Tibial nerve (tissue), 4 donors: ENCODE measurements at regions not wholly inside any gene's neighbourhood (a gene's known extent, or its start where the extent isn't known, plus 50 kb on each side); places are given as distances from the start of the nearest gene placed in this dataset.

Source experiments
- DNase-seq, 2 donors: peaks; one replicate each; pipeline ENCODE4 v3.0.0-alpha.2; 2019; ENCODE audit warnings: low spot score in 2 of 2
- H3K27ac ChIP-seq, 4 donors: fragments of 200-600 bp; sonication (generic) in 3 of 4; one replicate each; pipeline ENCODE4 v1.5.1; 2017 to 2019; ENCODE audit warnings: mild to moderate bottlenecking in 1 of 4
- H3K27me3 ChIP-seq, 2 donors: fragments of 200-600 bp; sonication (generic) in 1 of 2; one replicate each; pipeline versions ENCODE4 v1.5.1 to v1.6.0; 2017 to 2019
- H3K36me3 ChIP-seq, 3 donors: fragments of 200-600 bp; sonication (generic); one replicate each; pipeline ENCODE4 v1.5.1; 2018 to 2019
- H3K4me1 ChIP-seq, 4 donors: fragments of 200-600 bp; sonication (generic) in 3 of 4; one replicate each; pipeline ENCODE4 v1.5.1; 2017 to 2019
- H3K4me3 ChIP-seq, 4 donors: fragments of 200-600 bp; sonication (generic) in 3 of 4; one replicate each; pipeline ENCODE4 v1.5.1; 2017 to 2019; ENCODE audit warnings: mild to moderate bottlenecking in 1 of 4, moderate library complexity in 1 of 4
- H3K9me3 ChIP-seq, 4 donors: fragments of 200-600 bp; sonication (generic) in 3 of 4; one replicate each; pipeline ENCODE4 v1.5.1; 2017 to 2019
- CTCF ChIP-seq, 5 experiments: fragments of 200-600 bp in 3 of 5; fragments of 450-650 bp in 2 of 5; sonication (generic) in 3 of 5; IDR thresholded peaks; one replicate each; pipeline ENCODE4 v1.5.1; 2016 to 2019; ENCODE audit warnings: antibody characterized with exemption in 5 of 5, mild to moderate bottlenecking in 3 of 5, moderate library complexity in 2 of 5
- EP300 ChIP-seq, 2 donors: sonication (generic); formaldehyde crosslinking; IDR thresholded peaks; one replicate each; pipeline ENCODE4 v1.6.1; 2017; ENCODE audit warnings: antibody characterized with exemption in 2 of 2, mild to moderate bottlenecking in 1 of 2
- POLR2A ChIP-seq, 2 donors: fragments of 450-650 bp; IDR thresholded peaks; one replicate each; pipeline ENCODE4 v1.6.1; 2017; ENCODE audit warnings: antibody characterized with exemption in 2 of 2, mild to moderate bottlenecking in 2 of 2, moderate library complexity in 2 of 2
- WGBS, 2 donors: methylation state at CpG; one replicate each; pipeline ENCODE4 v1.1.5; 2018; 5-methylcytosine and 5-hydroxymethylcytosine counted together

- Histone ChIP-seq H3K27ac (no peak overlapping the region), H3K9me3 (peaks cover 0 to 13% (median 0%) of the 10 kb centered on the region in 4 donors), H3K4me3 (no peak overlapping the region), H3K27me3 (no peaks in the 10 kb centered on the region), H3K36me3 (peaks cover 0 to 3% (median 0%) of the 10 kb centered on the region in 3 donors), H3K4me1 (no peaks in the 10 kb centered on the region)
- WGBS, 2 donors: 85 to 88% methylated on average over 1 of the region's 1 CpG
- no peak for TF ChIP-seq EP300 (IDR thresholded peaks at IDR 0.05)
- no peak for TF ChIP-seq CTCF (IDR thresholded peaks at IDR 0.05)
- no peak for TF ChIP-seq POLR2A (IDR thresholded peaks at IDR 0.05)
- no peak for DNase-seq
Measured at GRCh38 chr7:91446819-91447218, 182.6 kb downstream of the FZD1 start.

DNA sequence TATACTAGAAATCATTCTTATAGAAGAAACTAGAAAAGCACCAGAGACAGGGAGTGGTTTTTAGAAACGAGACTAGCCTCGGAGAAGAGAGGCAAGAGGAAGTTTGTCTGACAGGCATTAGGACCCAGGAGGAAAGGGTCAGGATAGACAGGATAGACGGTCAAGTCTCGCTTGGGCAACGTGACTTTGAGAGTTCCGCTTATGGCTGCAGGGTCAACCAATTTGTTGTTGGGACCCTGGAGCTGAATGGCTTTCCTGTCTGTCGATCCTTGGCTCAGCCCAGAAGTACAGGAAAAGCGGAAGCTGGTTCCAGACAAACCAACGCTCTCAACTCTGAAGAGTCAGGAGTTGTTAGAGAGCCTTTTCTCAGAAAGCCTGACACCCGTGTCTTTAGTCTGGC is 191.2 kb downstream of the FZD1 start:
- TF ChIP-seq EP300 (IDR thresholded peaks at IDR 0.05): no peak
- no peak for TF ChIP-seq POLR2A (IDR thresholded peaks at IDR 0.05)
- no peak for TF ChIP-seq CTCF (IDR thresholded peaks at IDR 0.05)
- no peaks in the 10 kb centered on the region for H3K27me3 ChIP-seq
- no peak for DNase-seq

DNA sequence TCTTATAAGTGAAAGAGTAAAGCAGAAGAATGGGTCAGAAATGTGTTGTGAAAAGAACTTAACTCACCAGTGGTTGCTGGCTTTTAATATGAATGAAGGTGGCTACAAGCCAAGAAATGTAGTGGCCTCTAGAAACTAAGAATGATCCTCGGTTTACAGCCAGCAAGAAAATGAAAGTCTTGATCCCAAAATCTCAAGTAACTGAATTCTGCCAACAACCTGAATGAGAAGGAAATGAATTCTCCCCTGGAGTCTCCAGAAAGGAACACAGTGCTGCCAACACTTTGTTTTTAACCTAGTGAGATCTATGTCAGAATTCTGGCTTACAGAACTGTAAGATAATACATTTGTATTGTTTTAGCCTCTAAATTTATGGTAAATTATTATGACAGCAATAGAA is 193.0 kb downstream of the FZD1 start:
- no peak for DNase-seq
- Histone ChIP-seq H3K36me3 (no peaks in the 10 kb centered on the region), H3K27ac (no peak overlapping the region), H3K9me3 (peaks cover 0 to 9% (median 0%) of the 10 kb centered on the region in 4 donors), H3K4me3 (no peak overlapping the region), H3K4me1 (peaks cover 0 to 3% (median 0%) of the 10 kb centered on the region in 4 donors), H3K27me3 (no peaks in the 10 kb centered on the region)
- WGBS, 2 donors: 46 to 63% methylated on average over 1 of the region's 1 CpG
- no peak for TF ChIP-seq CTCF (IDR thresholded peaks at IDR 0.05)
- TF ChIP-seq EP300 (IDR thresholded peaks at IDR 0.05): no peak
- no peak for TF ChIP-seq POLR2A (IDR thresholded peaks at IDR 0.05)

More for the DNA sequence above, 191.2 kb downstream of the FZD1 start:
- Histone ChIP-seq H3K4me1 (no peaks in the 10 kb centered on the region), H3K36me3 (no peaks in the 10 kb centered on the region), H3K27ac (no peak overlapping the region), H3K9me3 (peaks cover 0 to 9% (median 0%) of the 10 kb centered on the region in 4 donors), H3K4me3 (no peak overlapping the region)
- WGBS, 2 donors: 81 to 87% methylated on average over 10 of the region's 10 CpGs

DNA sequence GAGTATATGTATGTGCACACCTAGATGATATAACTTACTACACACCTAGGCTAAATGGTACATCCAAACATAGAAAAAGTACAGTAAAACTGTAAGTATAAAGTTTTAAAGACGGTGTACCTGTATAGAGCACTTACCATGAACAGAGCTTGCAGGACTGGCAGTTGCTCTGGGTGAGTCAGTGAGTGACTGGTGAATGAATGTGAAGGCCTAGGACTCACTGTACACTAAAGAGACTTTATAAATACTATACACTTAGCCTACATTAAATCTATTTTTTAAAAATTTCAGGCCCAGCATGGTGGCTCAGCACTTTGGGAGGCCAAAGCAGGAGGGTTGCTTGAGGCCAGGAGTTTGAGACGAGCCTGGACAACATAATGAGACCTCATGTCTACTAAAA is 195.3 kb downstream of the FZD1 start:
- H3K27me3 ChIP-seq: no peaks in the 10 kb centered on the region
- DNase-seq: no peak
- H3K4me3 ChIP-seq: no peak overlapping the region
- no peaks in the 10 kb centered on the region for H3K36me3 ChIP-seq
- TF ChIP-seq POLR2A (IDR thresholded peaks at IDR 0.05) (no peak), CTCF (IDR thresholded peaks at IDR 0.05) (no peak), EP300 (IDR thresholded peaks at IDR 0.05) (no peak)
- peaks cover 0 to 9% (median 0%) of the 10 kb centered on the region in 4 donors for H3K9me3 ChIP-seq
- no peak overlapping the region for H3K27ac ChIP-seq
- peaks cover 0 to 8% (median 0%) of the 10 kb centered on the region in 4 donors for H3K4me1 ChIP-seq
- WGBS, 2 donors: 91 to 98% methylated on average over 2 of the region's 2 CpGs

GRCh38 chr7:91462316-91462715 is 198.1 kb downstream of the FZD1 start:
- no peaks in the 10 kb centered on the region for H3K9me3 ChIP-seq
- no peaks in the 10 kb centered on the region for H3K27me3 ChIP-seq
- no peak for DNase-seq
- no peaks in the 10 kb centered on the region for H3K36me3 ChIP-seq
- TF ChIP-seq POLR2A (IDR thresholded peaks at IDR 0.05): no peak
- TF ChIP-seq CTCF (IDR thresholded peaks at IDR 0.05): no peak
- TF ChIP-seq EP300 (IDR thresholded peaks at IDR 0.05): no peak
- no peak overlapping the region for H3K4me3 ChIP-seq
- 45 to 54% methylated on average over 1 of the region's 1 CpG for WGBS, 2 donors
- H3K4me1 ChIP-seq: peaks cover 0 to 10% (median 0%) of the 10 kb centered on the region in 4 donors
- no peak overlapping the region for H3K27ac ChIP-seq
